ENCODE measurements at regions not wholly inside any gene's neighbourhood (a gene's known extent, or its start where the extent isn't known, plus 50 kb on each side); places are given as distances from the start of the nearest gene placed in this dataset.
"Not testable (repeated sequence)": the region's sequence is repeated elsewhere in the genome, so short reads cannot be mapped to it uniquely, and the experiment has no call there.

DNA sequence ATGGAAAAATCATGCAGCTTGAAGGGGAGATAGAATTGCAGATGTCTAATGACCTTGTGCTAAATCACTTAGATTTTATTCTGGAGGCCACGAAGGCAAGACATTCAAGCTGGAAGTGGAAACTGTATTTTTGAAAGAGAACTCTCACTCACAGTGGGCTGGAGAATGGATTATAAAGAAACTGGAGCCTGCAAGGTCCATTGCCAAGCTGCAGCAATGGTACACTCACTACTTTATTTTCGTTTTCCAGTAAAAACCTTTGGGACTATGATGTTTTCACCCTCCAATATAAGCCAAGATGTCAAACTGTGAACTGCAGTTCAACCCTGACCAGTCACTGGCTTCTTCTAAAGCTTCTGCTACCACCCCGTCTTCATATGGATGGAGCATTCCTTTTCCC lies 62.0 kb downstream of the SKIDA1 start:
- TF ChIP-seq, protein P1, sequence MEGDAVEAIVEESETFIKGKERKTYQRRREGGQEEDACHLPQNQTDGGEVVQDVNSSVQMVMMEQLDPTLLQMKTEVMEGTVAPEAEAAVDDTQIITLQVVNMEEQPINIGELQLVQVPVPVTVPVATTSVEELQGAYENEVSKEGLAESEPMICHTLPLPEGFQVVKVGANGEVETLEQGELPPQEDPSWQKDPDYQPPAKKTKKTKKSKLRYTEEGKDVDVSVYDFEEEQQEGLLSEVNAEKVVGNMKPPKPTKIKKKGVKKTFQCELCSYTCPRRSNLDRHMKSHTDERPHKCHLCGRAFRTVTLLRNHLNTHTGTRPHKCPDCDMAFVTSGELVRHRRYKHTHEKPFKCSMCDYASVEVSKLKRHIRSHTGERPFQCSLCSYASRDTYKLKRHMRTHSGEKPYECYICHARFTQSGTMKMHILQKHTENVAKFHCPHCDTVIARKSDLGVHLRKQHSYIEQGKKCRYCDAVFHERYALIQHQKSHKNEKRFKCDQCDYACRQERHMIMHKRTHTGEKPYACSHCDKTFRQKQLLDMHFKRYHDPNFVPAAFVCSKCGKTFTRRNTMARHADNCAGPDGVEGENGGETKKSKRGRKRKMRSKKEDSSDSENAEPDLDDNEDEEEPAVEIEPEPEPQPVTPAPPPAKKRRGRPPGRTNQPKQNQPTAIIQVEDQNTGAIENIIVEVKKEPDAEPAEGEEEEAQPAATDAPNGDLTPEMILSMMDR (IDR thresholded peaks at IDR 0.05; ENCODE audit: borderline replicate concordance, insufficient read depth, low read depth, low read length): no peak
- H3K4me3 ChIP-seq (ENCODE audit: low read depth, low read length): no peak overlapping the region

DNA sequence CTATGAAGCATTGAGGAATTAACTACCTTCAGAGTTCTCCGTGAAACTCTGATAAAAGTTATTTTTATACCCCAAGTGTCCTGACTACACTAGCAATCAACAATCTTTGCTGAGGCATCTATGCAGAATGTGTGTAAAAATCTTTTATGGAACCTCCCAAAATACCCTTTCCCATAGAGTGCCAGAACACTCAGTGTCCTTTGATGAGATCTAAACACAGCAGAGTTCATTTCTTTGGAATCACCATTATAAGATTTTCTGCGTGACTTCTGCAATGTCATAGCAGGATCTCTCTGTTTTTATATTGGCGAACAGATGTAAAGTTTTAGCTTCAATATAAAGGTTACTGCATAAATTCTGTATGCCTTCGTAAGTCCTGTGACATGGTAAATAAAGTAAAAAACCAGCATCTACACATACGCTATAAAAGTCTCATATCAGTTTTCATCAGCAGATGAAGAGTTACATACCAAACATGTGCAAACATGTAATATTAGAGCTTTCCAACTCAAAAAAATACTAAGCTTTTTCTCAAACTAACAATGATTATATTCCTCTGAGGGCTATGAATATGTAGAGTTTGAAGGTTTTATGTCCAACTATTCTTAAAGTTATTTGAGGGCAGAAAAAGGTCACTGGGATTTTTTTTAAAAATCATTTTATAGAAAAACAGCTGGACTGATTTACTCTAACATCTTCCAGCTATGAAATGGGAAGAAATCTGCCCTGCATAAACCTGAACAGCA lies 67.2 kb downstream of the SKIDA1 start:
- TF ChIP-seq, protein P1 (IDR thresholded peaks at IDR 0.05; ENCODE audit: borderline replicate concordance, insufficient read depth, low read depth, low read length): no peak
- H3K4me3 ChIP-seq (ENCODE audit: low read depth, low read length): no peak overlapping the region

DNA sequence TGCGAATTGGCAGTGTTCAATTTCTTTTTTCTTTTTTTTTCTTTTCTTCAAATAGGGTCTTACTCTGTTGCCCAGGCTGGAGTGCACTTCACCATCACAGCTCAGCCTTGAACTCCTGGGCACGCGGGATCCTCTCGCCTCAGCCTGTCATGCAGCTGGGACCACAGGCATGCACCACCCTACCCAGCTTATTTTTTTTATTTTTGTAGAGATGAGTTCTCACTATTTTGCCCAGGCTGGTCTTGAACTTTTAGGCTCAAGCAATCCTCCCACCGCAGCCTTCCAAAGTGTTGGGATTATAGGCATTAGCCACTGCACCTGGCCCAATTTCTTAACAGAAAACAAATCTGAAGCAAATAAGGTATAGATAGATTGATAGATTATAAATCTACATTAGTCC lies 69.3 kb downstream of the SKIDA1 start:
- TF ChIP-seq, protein P1 (IDR thresholded peaks at IDR 0.05; ENCODE audit: borderline replicate concordance, insufficient read depth, low read depth, low read length): no peak
- H3K4me3 ChIP-seq (ENCODE audit: low read depth, low read length): no peak overlapping the region

DNA sequence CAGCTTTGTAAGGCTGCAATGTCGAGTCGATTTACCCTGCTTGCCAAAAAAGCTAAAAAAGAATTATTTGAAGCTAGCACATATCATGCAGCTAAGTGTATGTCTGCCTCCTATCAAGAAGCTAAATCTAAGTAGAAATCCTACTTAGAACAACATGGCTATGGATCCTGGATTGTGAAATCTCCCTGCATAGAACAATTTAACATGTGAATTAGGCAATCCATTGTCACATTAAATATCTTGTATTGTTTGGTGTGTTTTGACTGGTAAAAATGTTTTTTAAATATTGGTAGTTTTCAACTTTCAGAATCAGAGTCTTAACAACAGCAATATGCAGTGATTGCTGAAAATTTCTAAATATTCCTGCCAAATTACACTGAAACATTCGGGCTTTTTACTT lies 73.3 kb downstream of the SKIDA1 start:
- TF ChIP-seq, protein P1 (IDR thresholded peaks at IDR 0.05; ENCODE audit: borderline replicate concordance, insufficient read depth, low read depth, low read length): no peak
- no peak overlapping the region for H3K4me3 ChIP-seq (ENCODE audit: low read depth, low read length)

DNA sequence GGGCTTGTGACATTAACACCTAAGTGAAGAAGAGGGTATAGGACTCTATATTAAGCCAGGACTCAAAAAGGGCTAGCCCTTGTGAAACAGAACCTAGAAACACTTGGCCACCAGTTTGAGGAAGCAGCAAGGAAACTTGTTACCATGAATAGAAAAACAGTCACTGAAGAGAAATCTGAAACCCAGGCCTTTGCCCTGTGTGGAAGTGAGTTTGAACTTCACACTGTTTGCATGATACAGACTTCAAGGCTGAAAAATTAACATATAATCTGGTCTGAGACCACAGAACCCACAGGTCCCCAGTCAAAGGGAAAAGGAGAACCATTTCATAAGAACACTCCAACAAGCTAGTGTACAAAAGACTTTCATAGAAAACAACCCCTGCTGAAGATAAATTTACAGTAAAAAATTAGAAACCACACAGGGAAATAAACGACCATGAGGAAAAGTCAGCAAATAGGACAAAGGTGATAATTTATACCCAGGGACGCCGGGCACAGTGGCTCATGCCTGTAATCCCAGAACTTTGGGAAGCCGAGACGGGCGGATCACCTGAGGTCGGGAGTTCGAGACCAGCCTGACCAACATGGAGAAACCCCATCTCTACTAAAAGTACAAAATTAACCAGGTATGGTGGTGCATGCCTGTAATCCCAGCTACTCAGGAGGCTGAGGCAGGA lies 76.1 kb downstream of the SKIDA1 start:
- TF ChIP-seq, protein P1 (IDR thresholded peaks at IDR 0.05; ENCODE audit: borderline replicate concordance, insufficient read depth, low read depth, low read length): no peak
- no peak overlapping the region for H3K4me3 ChIP-seq (ENCODE audit: low read depth, low read length)

DNA sequence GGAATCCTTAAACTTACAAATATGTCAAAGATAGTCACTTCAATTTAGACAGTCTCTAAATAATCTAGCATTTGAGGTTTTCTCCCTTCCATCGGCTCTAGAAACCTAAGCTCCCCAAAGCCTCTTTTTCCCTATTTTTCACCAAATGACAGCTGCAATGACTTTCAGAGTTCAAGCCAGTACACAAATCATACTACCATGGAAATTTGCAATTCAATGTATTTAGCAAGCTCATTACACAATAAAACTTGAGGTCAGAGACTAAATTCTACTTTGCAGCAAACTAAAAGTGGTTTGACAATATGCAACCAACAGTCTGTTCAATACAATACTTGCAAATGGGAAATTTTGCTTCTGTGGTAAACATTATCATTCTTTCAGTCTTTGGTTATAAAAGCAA lies 80.3 kb downstream of the SKIDA1 start:
- TF ChIP-seq, protein P1 (IDR thresholded peaks at IDR 0.05; ENCODE audit: borderline replicate concordance, insufficient read depth, low read depth, low read length): no peak
- H3K4me3 ChIP-seq (ENCODE audit: low read depth, low read length): no peak overlapping the region

DNA sequence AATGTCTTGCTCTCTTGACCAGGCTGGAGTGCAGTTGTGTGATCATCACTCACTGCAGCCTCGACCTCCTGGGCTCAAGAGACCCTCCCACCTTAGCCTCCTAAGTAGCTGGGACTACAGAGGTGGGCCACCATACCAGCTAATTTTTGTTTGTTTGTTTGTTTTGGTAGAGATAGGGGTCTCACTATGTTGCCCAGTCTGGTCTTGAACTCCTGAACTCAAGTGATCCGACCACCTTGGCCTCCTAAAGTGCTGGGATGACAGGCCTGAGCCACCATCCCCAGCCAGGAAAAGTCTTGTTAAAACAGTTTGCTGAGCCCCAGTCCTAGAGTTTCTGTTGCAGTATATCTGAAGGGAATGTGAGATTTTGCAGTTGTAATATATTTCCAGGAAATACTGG lies 83.9 kb downstream of the SKIDA1 start:
- TF ChIP-seq, protein P1 (IDR thresholded peaks at IDR 0.05; ENCODE audit: borderline replicate concordance, insufficient read depth, low read depth, low read length): no peak
- no peak overlapping the region for H3K4me3 ChIP-seq (ENCODE audit: low read depth, low read length)

DNA sequence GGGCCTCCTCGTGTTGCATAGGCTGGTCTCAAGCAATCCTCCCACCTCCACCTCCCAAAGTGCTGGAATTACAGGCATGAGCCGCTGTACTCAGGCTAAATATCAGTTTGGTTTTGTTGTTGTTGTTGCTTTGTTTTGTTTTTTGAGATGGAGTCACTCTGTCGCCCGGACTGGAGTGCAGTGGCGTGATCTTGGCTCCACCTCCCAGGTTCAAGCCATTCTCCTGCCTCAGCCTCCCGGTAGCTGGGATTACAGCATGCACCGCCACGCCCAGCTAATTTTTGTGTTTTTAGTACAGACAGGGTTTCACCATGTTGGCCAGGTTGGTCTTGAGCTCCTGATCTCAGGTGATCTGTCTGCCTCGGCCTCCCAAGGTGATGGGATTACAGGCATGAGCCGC lies 86.6 kb downstream of the SKIDA1 start:
- H3K4me3 ChIP-seq (ENCODE audit: low read depth, low read length): not testable (repeated sequence)

Data from GM12875 (cell line).